ENCODE measurements at regions not wholly inside any gene's neighbourhood (a gene's known extent, or its start where the extent isn't known, plus 50 kb on each side); places are given as distances from the start of the nearest gene placed in this dataset.

GRCh38 chr7:116139807-116140206 lies 70.5 kb upstream of the TES start:
- TF ChIP-seq CTCF (IDR thresholded peaks at IDR 0.05) = no peak
- TF ChIP-seq EP300 (IDR thresholded peaks at IDR 0.05; ENCODE audit: low read depth) = no peak
- no peak for TF ChIP-seq POLR2AphosphoS5 (IDR thresholded peaks at IDR 0.05)

All from transverse colon (tissue), 4 donors.